ENCODE measurements at regions not wholly inside any gene's neighbourhood (a gene's known extent, or its start where the extent isn't known, plus 50 kb on each side); places are given as distances from the start of the nearest gene placed in this dataset.
"Not testable (repeated sequence)": the region's sequence is repeated elsewhere in the genome, so short reads cannot be mapped to it uniquely, and the experiment has no call there.

DNA sequence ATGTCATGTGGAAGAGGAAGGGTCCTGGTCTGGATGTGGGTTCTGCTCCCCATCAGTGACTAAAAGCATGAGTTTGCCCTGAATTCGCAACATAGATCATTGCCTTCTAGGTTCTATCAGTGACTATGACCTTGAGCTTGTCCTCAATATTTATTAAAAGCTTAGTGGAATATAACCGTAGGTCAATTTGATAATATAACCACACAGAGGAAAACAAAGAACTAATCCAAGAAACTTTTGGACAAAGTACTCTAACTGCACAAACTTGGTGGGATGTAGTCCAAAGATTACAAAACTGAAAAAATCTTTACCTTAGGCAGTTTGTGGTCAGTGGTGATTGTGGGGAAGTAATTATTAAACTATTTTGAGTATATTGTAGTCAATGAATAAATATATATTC is 152.9 kb downstream of the CYP26A1 start:
- no peak for DNase-seq (ENCODE audit: low spot score)
- no peak overlapping the region for H3K4me3 Mint-ChIP-seq (ENCODE audit: unreplicated experiment)
- no peak overlapping the region for H3K27ac Mint-ChIP-seq (ENCODE audit: unreplicated experiment)
- no peaks in the 10 kb centered on the region for H3K27me3 Mint-ChIP-seq (ENCODE audit: unreplicated experiment)
- H3K9me3 Mint-ChIP-seq (ENCODE audit: unreplicated experiment): no peaks in the 10 kb centered on the region
- no peaks in the 10 kb centered on the region for H3K36me3 Mint-ChIP-seq (ENCODE audit: low read depth, unreplicated experiment)
- TF ChIP-seq, protein P1, sequence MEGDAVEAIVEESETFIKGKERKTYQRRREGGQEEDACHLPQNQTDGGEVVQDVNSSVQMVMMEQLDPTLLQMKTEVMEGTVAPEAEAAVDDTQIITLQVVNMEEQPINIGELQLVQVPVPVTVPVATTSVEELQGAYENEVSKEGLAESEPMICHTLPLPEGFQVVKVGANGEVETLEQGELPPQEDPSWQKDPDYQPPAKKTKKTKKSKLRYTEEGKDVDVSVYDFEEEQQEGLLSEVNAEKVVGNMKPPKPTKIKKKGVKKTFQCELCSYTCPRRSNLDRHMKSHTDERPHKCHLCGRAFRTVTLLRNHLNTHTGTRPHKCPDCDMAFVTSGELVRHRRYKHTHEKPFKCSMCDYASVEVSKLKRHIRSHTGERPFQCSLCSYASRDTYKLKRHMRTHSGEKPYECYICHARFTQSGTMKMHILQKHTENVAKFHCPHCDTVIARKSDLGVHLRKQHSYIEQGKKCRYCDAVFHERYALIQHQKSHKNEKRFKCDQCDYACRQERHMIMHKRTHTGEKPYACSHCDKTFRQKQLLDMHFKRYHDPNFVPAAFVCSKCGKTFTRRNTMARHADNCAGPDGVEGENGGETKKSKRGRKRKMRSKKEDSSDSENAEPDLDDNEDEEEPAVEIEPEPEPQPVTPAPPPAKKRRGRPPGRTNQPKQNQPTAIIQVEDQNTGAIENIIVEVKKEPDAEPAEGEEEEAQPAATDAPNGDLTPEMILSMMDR (IDR thresholded peaks at IDR 0.05; ENCODE audit: unreplicated experiment): no peak
- no peaks in the 10 kb centered on the region for H3K4me1 Mint-ChIP-seq (ENCODE audit: unreplicated experiment)

DNA sequence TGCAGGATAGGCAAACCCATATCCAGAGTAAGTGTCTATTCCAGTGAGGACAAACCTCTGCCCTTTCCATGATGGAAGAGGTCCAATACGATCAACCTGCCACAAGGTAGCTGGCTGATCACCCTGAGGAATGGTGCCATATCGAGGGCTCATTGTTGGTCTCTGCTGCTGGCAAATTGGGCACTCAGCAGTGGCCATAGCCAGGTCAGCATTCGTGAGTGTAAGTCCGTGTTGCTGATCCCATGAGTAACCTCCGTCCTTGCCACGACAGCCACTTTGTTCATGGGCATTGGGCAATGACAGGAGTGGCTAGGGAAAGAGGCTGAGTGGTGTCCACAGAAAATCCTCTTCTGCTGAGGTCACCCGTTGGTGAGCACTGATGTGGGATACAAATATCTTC is 156.9 kb downstream of the CYP26A1 start:
- not testable (repeated sequence) for DNase-seq (ENCODE audit: low spot score); H3K36me3 Mint-ChIP-seq (ENCODE audit: low read depth, unreplicated experiment); H3K9me3 Mint-ChIP-seq (ENCODE audit: unreplicated experiment); H3K27me3 Mint-ChIP-seq (ENCODE audit: unreplicated experiment); H3K27ac Mint-ChIP-seq (ENCODE audit: unreplicated experiment); H3K4me1 Mint-ChIP-seq (ENCODE audit: unreplicated experiment); H3K4me3 Mint-ChIP-seq (ENCODE audit: unreplicated experiment)

DNA sequence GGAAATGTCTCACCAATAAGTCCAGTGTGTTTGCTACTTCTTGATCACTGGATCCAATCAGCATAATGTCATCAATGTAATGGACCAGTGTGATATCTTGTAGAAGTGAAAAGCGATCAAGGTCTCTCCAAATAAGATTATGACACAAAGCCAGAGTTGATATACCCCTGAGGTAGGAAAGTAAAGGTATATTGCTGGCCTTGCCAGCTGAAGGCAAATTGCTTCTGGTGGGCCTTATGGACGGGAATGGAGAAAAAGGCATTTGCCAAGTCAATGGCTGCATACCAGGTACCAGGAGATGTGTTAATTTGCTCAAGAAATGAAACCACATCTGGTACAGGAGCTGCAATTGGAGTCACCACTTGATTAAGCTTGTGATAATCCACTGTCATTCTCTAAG is 158.5 kb downstream of the CYP26A1 start:
- not testable (repeated sequence) for H3K4me1 Mint-ChIP-seq (ENCODE audit: unreplicated experiment); H3K4me3 Mint-ChIP-seq (ENCODE audit: unreplicated experiment); H3K9me3 Mint-ChIP-seq (ENCODE audit: unreplicated experiment); H3K27me3 Mint-ChIP-seq (ENCODE audit: unreplicated experiment); DNase-seq (ENCODE audit: low spot score); H3K36me3 Mint-ChIP-seq (ENCODE audit: low read depth, unreplicated experiment); H3K27ac Mint-ChIP-seq (ENCODE audit: unreplicated experiment)

DNA sequence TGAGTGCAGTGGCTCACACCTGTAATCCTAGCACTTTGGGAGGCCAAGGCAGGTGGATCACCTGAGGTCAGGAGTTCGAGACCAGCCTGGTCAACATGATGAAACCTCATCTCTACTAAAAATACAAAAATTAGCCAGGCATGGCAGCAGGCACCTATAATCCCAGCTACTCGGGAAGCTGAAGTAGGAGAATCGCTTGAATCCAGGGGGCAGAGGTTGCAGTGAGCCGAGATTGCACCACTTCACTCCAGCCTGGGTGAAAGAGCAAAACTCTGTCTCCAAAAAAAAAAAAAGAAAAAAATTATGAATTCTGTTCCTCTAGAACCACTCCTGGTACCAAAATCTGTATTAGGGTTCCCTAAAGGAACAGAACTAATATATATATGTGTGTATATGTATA is 161.2 kb downstream of the CYP26A1 start:
- not testable (repeated sequence) for DNase-seq (ENCODE audit: low spot score); H3K36me3 Mint-ChIP-seq (ENCODE audit: low read depth, unreplicated experiment); H3K27me3 Mint-ChIP-seq (ENCODE audit: unreplicated experiment); H3K9me3 Mint-ChIP-seq (ENCODE audit: unreplicated experiment); H3K4me3 Mint-ChIP-seq (ENCODE audit: unreplicated experiment); H3K27ac Mint-ChIP-seq (ENCODE audit: unreplicated experiment); H3K4me1 Mint-ChIP-seq (ENCODE audit: unreplicated experiment)

DNA sequence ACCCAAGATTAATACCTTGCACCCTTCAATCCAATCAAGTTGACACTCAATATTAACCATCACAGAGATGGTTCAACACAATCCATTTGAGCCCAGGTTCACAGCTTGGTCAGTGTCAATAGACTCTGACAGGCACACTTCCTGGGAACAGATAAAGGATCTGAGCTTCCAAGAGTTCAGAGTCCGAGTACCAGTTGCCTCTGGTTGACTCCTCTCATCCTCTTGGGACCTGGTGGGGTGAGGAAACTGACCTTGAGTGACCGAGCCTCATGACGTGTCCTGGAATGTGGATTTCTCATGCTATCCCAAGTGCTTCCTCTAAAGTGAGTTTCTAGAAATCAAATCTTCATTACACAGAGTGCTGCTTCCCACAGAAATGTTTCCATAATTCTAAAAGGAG is 162.0 kb downstream of the CYP26A1 start:
- Mint-ChIP-seq H3K4me3 (ENCODE audit: unreplicated experiment) (no peak overlapping the region), H3K27ac (ENCODE audit: unreplicated experiment) (no peak overlapping the region), H3K9me3 (ENCODE audit: unreplicated experiment) (no peaks in the 10 kb centered on the region), H3K4me1 (ENCODE audit: unreplicated experiment) (peaks cover 5% of the 10 kb centered on the region), H3K27me3 (ENCODE audit: unreplicated experiment) (no peaks in the 10 kb centered on the region), H3K36me3 (ENCODE audit: low read depth, unreplicated experiment) (no peaks in the 10 kb centered on the region)
- no peak for DNase-seq (ENCODE audit: low spot score)
- TF ChIP-seq, protein P1 (IDR thresholded peaks at IDR 0.05; ENCODE audit: unreplicated experiment): no peak

DNA sequence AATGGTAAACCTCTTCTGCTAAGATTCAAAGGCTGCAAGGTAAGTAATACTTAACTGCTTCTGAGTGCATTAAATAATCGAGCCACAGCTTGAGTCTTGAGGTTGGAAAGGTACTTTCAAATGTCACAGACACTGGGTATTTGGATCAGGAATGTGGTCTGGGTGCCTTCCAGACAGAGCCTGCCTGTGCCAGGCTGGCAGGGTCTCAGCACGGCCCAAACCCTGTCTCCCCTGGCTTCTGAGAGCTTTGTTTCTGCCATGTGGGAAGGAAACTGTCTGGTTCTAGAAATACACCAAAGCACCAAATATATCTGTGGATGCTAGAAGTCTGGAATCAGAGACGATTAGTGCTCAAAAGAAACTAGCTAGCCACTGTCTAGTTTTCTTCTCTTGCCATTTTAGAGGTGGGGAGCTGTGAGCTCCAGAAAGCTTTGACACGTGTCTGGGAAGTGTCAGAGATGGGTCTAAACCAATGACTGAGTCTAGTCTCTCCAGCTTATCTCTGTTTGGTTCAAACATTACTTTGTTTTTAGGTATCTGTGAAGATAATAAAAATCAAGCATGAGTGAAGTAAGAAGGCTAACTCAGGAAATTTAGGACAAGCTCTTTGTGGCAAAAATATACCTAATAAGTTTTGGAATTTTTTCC is 162.8 kb downstream of the CYP26A1 start:
- no peak for DNase-seq (ENCODE audit: low spot score)
- TF ChIP-seq, protein P1 (IDR thresholded peaks at IDR 0.05; ENCODE audit: unreplicated experiment): no peak
- Mint-ChIP-seq H3K36me3 (ENCODE audit: low read depth, unreplicated experiment) (no peaks in the 10 kb centered on the region), H3K4me3 (ENCODE audit: unreplicated experiment) (no peak overlapping the region), H3K27ac (ENCODE audit: unreplicated experiment) (no peak overlapping the region), H3K27me3 (ENCODE audit: unreplicated experiment) (no peaks in the 10 kb centered on the region), H3K9me3 (ENCODE audit: unreplicated experiment) (no peaks in the 10 kb centered on the region), H3K4me1 (ENCODE audit: unreplicated experiment) (peaks cover 5% of the 10 kb centered on the region)
